ENCODE measurements at regions not wholly inside any gene's neighbourhood (a gene's known extent, or its start where the extent isn't known, plus 50 kb on each side); places are given as distances from the start of the nearest gene placed in this dataset.

- Histone ChIP-seq H2AFZ (ENCODE audit: low read depth, low read length) (no peak overlapping the region), H3K4me3 (ENCODE audit: low read length) (no peak overlapping the region), H3K27me3 (ENCODE audit: insufficient read depth, low read length) (no peaks in the 10 kb centered on the region), H3K9me3 (ENCODE audit: low read length) (no peaks in the 10 kb centered on the region), H3K4me1 (ENCODE audit: insufficient read depth, low read length) (no peaks in the 10 kb centered on the region), H3K36me3 (ENCODE audit: insufficient read depth, low read length) (no peaks in the 10 kb centered on the region)
Observed at GRCh38 chr6:79334674-79335073, 100.2 kb upstream of the HMGN3 start.

GRCh38 chr6:79330704-79331103, 96.2 kb upstream of the HMGN3 start:
- H3K36me3 ChIP-seq (ENCODE audit: insufficient read depth, low read length): no peaks in the 10 kb centered on the region

GRCh38 chr6:79313254-79313653, 78.8 kb upstream of the HMGN3 start:
- Histone ChIP-seq H3K4me3 (ENCODE audit: low read length) (no peak overlapping the region), H3K4me1 (ENCODE audit: insufficient read depth, low read length) (no peaks in the 10 kb centered on the region), H3K36me3 (ENCODE audit: insufficient read depth, low read length) (no peaks in the 10 kb centered on the region), H2AFZ (ENCODE audit: low read depth, low read length) (no peak overlapping the region), H3K9me3 (ENCODE audit: low read length) (no peaks in the 10 kb centered on the region), H3K27me3 (ENCODE audit: insufficient read depth, low read length) (no peaks in the 10 kb centered on the region)

More at GRCh38 chr6:79330704-79331103, 96.2 kb upstream of the HMGN3 start:
- H3K4me1 ChIP-seq (ENCODE audit: insufficient read depth, low read length): no peaks in the 10 kb centered on the region
- H2AFZ ChIP-seq (ENCODE audit: low read depth, low read length): no peak overlapping the region
- H3K27me3 ChIP-seq (ENCODE audit: insufficient read depth, low read length): no peaks in the 10 kb centered on the region
- H3K4me3 ChIP-seq (ENCODE audit: low read length): no peak overlapping the region
- no peaks in the 10 kb centered on the region for H3K9me3 ChIP-seq (ENCODE audit: low read length)

- Histone ChIP-seq H3K27me3 (ENCODE audit: insufficient read depth, low read length) (no peaks in the 10 kb centered on the region), H3K9me3 (ENCODE audit: low read length) (no peaks in the 10 kb centered on the region), H3K36me3 (ENCODE audit: insufficient read depth, low read length) (no peaks in the 10 kb centered on the region), H2AFZ (ENCODE audit: low read depth, low read length) (no peak overlapping the region), H3K4me3 (ENCODE audit: low read length) (no peak overlapping the region), H3K4me1 (ENCODE audit: insufficient read depth, low read length) (no peaks in the 10 kb centered on the region)
Observed at GRCh38 chr6:79307321-79308036, 73.0 kb upstream of the HMGN3 start.

- Histone ChIP-seq H3K9me3 (ENCODE audit: low read length) (no peaks in the 10 kb centered on the region), H3K4me3 (ENCODE audit: low read length) (no peak overlapping the region), H3K27me3 (ENCODE audit: insufficient read depth, low read length) (no peaks in the 10 kb centered on the region), H2AFZ (ENCODE audit: low read depth, low read length) (no peak overlapping the region), H3K4me1 (ENCODE audit: insufficient read depth, low read length) (peaks cover 4% of the 10 kb centered on the region), H3K36me3 (ENCODE audit: insufficient read depth, low read length) (no peaks in the 10 kb centered on the region)
Observed at GRCh38 chr6:79305020-79305419, 70.5 kb upstream of the HMGN3 start.

GRCh38 chr6:79302341-79302740, 67.9 kb upstream of the HMGN3 start:
- H3K4me3 ChIP-seq (ENCODE audit: low read length): no peak overlapping the region

GRCh38 chr6:79301290-79301689, 66.8 kb upstream of the HMGN3 start:
- H3K4me3 ChIP-seq (ENCODE audit: low read length): no peak overlapping the region
- H3K36me3 ChIP-seq (ENCODE audit: insufficient read depth, low read length): no peaks in the 10 kb centered on the region
- no peaks in the 10 kb centered on the region for H3K27me3 ChIP-seq (ENCODE audit: insufficient read depth, low read length)
- no peaks in the 10 kb centered on the region for H3K9me3 ChIP-seq (ENCODE audit: low read length)
- H3K4me1 ChIP-seq (ENCODE audit: insufficient read depth, low read length): peaks cover 4% of the 10 kb centered on the region
- no peak overlapping the region for H2AFZ ChIP-seq (ENCODE audit: low read depth, low read length)

More at GRCh38 chr6:79302341-79302740, 67.9 kb upstream of the HMGN3 start:
- no peaks in the 10 kb centered on the region for H3K27me3 ChIP-seq (ENCODE audit: insufficient read depth, low read length)
- H3K36me3 ChIP-seq (ENCODE audit: insufficient read depth, low read length): no peaks in the 10 kb centered on the region
- H3K9me3 ChIP-seq (ENCODE audit: low read length): no peaks in the 10 kb centered on the region
- no peak overlapping the region for H2AFZ ChIP-seq (ENCODE audit: low read depth, low read length)
- H3K4me1 ChIP-seq (ENCODE audit: insufficient read depth, low read length): peaks cover 4% of the 10 kb centered on the region

GRCh38 chr6:79296211-79296610, 61.7 kb upstream of the HMGN3 start:
- Histone ChIP-seq H3K4me3 (ENCODE audit: low read length) (no peak overlapping the region), H3K27me3 (ENCODE audit: insufficient read depth, low read length) (peaks cover 3% of the 10 kb centered on the region), H3K36me3 (ENCODE audit: insufficient read depth, low read length) (no peaks in the 10 kb centered on the region), H3K9me3 (ENCODE audit: low read length) (no peaks in the 10 kb centered on the region), H3K4me1 (ENCODE audit: insufficient read depth, low read length) (no peaks in the 10 kb centered on the region), H2AFZ (ENCODE audit: low read depth, low read length) (no peak overlapping the region)

Data from neuron (in vitro differentiated cells).